HL-60/S4 (cell line): ENCODE measurements at regions not wholly inside any gene's neighbourhood (a gene's known extent, or its start where the extent isn't known, plus 50 kb on each side); places are given as distances from the start of the nearest gene placed in this dataset.

ENCODE experiments used
- in situ Hi-C: fragments of 300-500 bp; cut with MboI; formaldehyde crosslinking; loops from 2 replicates; pipeline ENCODE4 v1.14.3; 2022; ENCODE audit warnings: low sequenced_read_pairs

- in situ Hi-C loops = no loop called here
Observed at GRCh38 chr9:36728651-36729520, 156.2 kb downstream of the MELK start.

DNA sequence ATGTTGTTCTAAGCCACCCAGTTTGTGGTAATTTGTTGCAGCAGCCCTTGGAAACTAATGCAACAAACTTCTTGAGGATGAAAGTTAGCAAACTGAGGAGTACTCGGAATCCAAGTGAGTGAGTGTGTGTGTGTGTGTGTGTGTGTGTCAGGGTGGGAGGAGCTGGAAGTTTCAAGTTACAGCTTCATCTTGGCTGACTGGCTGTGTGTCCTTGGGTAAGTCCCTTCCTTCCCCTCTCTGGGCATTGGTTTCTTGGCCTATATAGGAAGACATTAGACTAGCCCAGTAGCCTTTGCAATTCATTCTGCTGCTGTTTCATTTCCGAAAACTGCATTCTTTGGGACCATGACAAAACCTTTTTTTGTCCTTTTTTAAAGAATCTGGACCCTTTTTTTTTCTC, 157.2 kb downstream of the MELK start:
- in situ Hi-C loops = loop anchor here (10.0 kb wide), 1 partner anchor 325 kb away; the partner anchor contains the start of gene RNF38

GRCh38 chr9:36730414-36730813, 157.7 kb downstream of the MELK start:
- in situ Hi-C loops = loop anchor here (10.0 kb wide), 1 partner anchor 326 kb away; the partner anchor contains the start of gene RNF38

GRCh38 chr9:36731068-36731956, 158.6 kb downstream of the MELK start:
- in situ Hi-C loops = loop anchor here (10.0 kb wide), 1 partner anchor 327 kb away; the partner anchor contains the start of gene RNF38

DNA sequence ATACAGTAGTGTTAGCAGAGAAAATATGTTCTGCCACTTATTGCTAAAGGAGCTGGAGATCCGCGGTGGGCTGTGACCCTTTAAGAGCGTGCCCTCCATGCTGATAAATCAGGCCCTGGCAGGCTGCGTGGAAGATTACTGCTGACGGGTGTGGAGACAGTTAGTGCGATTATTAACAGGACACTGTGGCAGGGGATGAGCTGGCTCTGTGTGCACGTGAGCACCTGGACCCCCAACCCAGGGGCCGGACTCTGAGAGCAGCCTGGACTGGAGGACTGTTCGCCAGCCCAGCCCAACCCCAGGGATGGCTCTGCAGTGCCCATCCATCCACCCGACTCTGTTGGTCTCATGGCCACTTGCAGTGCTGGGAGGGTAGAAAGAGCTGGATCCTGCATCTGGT, 162.0 kb downstream of the MELK start:
- in situ Hi-C loops = loop anchor here (10.0 kb wide), 1 partner anchor 330 kb away; the partner anchor contains the start of gene RNF38

DNA sequence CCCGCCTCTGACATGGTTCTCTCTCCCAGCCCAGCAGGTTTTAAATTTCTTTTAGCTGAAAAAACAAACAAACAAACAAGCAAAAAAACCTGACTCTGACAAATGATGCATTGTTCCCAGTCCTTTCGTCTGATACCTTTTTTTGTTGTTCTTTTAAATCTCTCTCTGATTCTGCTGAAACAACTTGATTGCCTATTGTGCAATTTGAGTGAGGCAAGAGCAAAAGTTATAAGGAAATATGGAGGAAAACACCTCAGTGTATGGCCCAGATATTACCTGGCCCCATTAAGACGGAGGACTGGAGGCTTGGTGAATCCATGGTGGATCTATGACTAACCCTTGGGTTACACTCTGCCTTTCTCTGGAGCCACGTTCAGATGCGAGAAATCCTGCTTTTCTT, 164.0 kb downstream of the MELK start:
- in situ Hi-C loops = loop anchor here (10.0 kb wide), 1 partner anchor 332 kb away; the partner anchor contains the start of gene RNF38

GRCh38 chr9:36738318-36738976, 165.8 kb downstream of the MELK start:
- in situ Hi-C loops = loop anchor here (10.0 kb wide), 1 partner anchor 334 kb away; the partner anchor contains the start of gene RNF38

DNA sequence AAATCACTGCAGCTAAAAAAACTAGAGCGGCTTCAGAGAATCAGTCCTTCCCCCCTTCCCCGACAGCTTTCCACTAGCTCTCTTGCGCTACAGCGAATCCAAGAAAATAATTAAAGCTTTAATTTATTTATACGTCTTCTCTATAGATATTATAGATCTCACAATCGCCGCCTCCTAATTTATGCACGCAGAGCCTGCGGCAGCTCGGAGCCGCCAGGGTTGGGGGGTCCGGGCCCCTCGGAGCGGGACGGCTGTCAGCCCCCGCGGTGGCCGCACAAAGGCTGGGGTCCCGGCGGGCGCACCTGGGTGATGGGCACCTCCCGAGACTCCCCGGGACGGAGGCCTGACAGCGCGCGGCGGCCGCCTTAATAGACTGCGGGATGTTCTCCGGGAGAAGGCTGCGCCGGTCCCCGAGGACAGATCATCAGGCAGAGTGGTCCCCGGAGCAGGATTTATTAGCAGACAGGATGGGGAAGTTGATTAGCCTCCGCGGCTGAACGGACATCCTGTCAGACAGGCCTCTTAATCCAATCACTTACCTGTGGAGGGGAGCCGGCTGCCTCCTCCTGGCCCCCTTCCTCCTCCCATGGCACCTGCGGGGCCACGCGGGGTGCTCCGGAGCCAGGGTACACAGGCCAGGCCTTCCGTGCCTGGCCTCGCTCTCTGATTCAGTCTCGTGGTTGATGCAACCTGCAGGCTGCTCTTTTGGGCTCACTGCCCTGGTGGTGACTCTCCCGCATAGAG, 166.8 kb downstream of the MELK start:
- in situ Hi-C loops = loop anchor here (10.0 kb wide), 1 partner anchor 335 kb away; the partner anchor contains the start of gene RNF38

GRCh38 chr9:36742264-36742663, 169.6 kb downstream of the MELK start:
- in situ Hi-C loops = no loop called here

DNA sequence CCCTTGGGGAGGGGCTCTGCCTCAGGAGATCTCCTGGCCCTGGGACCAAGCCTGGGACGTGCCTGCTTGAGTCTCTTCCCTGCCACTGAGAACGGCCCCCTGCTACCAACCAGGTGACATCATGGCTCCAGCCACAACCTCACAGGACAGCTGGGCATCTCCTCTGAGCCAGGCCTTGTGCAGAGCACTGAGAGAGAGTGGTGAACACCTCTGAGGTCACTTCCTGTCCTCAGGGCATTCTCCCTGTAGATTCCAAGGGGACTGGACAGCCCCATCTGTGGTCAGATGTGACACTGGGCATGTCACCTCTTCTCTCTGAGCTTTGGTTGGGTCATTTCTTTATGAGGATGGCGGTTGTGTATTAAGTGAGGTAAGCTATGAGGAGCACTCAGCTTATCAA, 172.0 kb downstream of the MELK start:
- in situ Hi-C loops = no loop called here

DNA sequence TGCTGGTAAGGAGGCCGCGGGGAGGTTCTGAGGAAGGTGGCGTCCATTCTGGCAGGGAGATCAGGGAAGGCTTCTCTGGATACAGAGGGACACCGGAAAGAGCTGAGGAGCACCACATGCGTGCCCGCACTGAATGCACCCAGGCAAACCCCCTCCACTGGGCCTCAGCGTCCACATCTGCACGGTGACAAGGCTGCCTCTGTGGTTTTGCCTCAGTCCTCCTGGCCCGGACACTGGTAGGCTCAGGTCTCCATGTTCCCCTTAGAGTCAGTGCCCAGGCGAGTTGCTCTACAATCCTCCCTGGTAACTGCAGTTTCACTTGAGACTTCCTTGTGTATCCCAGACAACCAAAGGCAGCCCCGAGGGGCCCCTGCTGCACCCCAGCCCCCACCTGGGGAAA, 173.3 kb downstream of the MELK start:
- in situ Hi-C loops = no loop called here

DNA sequence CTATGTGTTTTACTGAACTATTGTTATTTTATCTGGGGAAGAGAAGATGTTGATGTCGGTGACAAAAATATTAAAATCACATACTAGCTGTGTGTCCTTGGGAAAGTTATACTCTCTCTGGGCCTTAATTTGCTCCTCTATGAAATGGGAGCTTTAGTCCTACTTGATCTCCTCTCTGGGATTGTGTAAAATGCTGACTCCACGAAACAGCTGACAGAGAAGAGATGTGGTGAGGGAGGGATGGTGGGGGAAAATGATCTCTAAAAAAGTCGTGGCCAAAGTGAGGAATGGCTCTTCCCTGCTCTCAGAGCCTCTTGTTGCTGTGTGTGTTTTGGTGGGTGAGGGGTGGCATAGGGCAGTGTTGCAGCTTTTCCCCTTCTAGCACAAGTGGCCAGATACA, 173.7 kb downstream of the MELK start:
- in situ Hi-C loops = no loop called here

DNA sequence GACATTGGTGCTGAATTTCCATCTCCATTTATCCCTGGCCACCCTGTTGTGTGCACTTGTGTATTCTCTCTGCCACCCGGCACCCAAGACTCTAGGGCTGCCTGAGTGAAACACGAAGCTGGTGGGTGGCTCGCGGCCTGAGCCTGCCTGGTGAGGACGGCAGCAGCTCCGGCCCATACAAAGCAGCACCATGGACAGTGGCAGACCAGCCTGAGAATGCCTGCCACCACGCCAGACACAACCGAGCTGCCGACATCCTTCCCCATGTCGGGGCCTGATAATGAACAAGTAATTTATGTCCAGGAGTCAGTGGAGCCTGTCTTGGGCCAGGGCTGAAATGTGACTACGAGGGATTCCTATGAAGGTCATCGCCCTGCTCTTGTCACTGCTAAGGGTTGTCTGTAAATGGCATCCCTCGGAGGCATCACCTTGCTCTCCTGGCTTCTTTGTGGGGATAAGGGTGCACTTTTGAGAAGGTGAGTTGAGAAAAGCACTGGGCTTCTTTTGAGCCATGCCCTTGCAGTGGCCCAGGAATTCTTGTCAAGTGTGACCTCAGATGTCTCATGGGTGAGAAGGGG, 175.7 kb downstream of the MELK start:
- in situ Hi-C loops = no loop called here

GRCh38 chr9:36749461-36749860, 176.8 kb downstream of the MELK start:
- in situ Hi-C loops = no loop called here

DNA sequence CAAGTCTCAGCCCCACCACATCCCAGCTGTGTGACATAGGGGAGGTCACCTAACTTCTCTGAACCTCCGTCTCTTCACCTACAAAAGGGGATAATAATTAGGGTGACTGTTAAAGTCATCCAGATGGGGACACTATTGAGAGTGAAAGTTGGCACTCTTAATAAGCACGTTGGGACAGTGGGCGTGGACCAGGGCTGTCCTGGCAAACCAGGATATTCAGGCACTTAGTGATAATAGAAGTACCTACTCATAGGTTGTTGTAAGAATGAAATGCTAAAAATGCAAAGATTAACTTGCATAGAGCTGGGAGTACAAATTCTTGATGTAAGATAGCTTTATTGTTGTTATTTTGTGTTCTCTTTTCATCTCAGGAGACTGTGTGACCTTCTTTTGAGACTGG, 177.9 kb downstream of the MELK start:
- in situ Hi-C loops = no loop called here

GRCh38 chr9:36755019-36755418, 182.3 kb downstream of the MELK start:
- in situ Hi-C loops = no loop called here

- in situ Hi-C loops = no loop called here
Observed at GRCh38 chr9:36759141-36759540, 186.4 kb downstream of the MELK start.

- in situ Hi-C loops = no loop called here
Observed at GRCh38 chr9:36759976-36760375, 187.3 kb downstream of the MELK start.

DNA sequence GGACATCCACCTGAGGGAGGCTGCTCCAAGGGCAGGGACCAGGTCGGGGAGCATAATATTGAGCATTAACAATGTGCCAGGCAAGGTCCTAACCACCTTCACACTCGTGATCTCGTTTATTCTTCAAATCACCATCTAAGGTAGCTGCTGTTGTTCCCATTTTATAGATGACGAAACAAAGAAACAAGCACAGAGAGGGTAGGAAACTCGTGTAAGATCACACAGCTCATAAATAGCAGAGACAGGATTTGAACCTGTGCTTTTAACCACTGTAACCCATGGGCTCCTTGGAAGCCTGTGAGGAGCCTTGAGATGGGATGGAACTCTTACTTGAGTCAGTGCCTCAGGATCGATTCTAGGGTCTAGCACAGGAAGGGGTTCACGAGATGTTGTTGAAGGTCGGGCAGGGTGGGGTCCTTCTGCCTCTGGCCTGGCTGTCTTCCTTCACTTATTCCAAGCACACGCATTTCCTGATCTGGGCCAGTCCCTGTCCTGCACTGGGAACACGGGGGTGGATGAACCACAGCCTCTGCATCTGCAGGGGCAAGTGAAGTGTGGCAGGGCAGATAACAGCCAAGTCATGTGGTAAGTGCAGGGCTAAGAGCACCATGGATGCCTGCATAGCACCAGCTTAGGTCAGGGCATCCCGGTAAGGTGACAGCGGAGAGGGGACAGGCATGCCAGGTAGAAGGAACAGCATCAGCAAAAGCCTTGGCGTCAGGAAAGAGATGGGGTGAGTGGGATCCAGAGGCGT, 188.1 kb downstream of the MELK start:
- in situ Hi-C loops = no loop called here
